PC-9 (cell line): ENCODE measurements at regions not wholly inside any gene's neighbourhood (a gene's known extent, or its start where the extent isn't known, plus 50 kb on each side); places are given as distances from the start of the nearest gene placed in this dataset.

Experiments used
- BruUV-seq: library from RNA; stranded (reverse); fragments of 400-500 nt; replicated peaks from 2 replicates; lab custom pipeline; 2021; lab: Mats Ljungman, UMichigan
- CTCF ChIA-PET: fragments of 300-600 bp; sonication (Branson Sonifier 250); formaldehyde crosslinking; loops from one replicate; lab custom pipeline; 2022; ENCODE audit warnings: antibody characterized with exemption; lab: Charles Lee
- POLR2A ChIA-PET: fragments of 300-600 bp; sonication (Branson Sonifier 250); formaldehyde crosslinking; loops from one replicate; lab custom pipeline; 2022; ENCODE audit warnings: antibody characterized with exemption; ENCODE audit not compliant: unreplicated experiment; lab: Charles Lee
- DNase-seq, 2 experiments: peaks; one replicate each; pipeline versions ENCODE4 v3.0.0 to v3.0.0-alpha.2; 2015 to 2022; ENCODE audit warnings: mixed read lengths in 1 of 2
- H2AFZ ChIP-seq: fragments of 200-600 bp; sonication (generic); 2 replicates; pipeline ENCODE4 v1.8.1; 2017; ENCODE audit warnings: antibody characterized with exemption
- H3F3A ChIP-seq: fragments of 200-600 bp; sonication (generic); 2 replicates; pipeline ENCODE4 v1.8.1; 2017; ENCODE audit warnings: antibody characterized with exemption, mild to moderate bottlenecking, low read depth; ENCODE audit not compliant: insufficient read depth
- H3K27ac ChIP-seq: fragments of 200-600 bp; sonication (generic); 2 replicates; pipeline ENCODE4 v1.6.1; 2016; ENCODE audit warnings: mixed run types
- H3K27me3 ChIP-seq: fragments of 200-600 bp; sonication (generic); 2 replicates; pipeline ENCODE4 v1.6.1; 2016; ENCODE audit warnings: low read depth, mixed run types; ENCODE audit not compliant: insufficient read depth
- H3K36me3 ChIP-seq: fragments of 200-600 bp; sonication (generic); 2 replicates; pipeline ENCODE4 v1.6.1; 2016; ENCODE audit warnings: low read depth, mixed run types
- H3K4me1 ChIP-seq: fragments of 200-600 bp; sonication (generic); replicated peaks from 2 replicates; pipeline ENCODE4 v1.6.1; 2016; ENCODE audit warnings: mixed run types; ENCODE audit not compliant: insufficient read depth
- H3K4me2 ChIP-seq: fragments of 200-600 bp; sonication (generic); 2 replicates; pipeline ENCODE4 v1.6.1; 2017; ENCODE audit warnings: mixed run types
- H3K4me3 ChIP-seq: fragments of 200-600 bp; sonication (generic); 2 replicates; pipeline ENCODE4 v1.6.1; 2016; ENCODE audit warnings: mixed run types
- H3K79me2 ChIP-seq: fragments of 200-600 bp; sonication (generic); 2 replicates; pipeline ENCODE4 v1.6.1; 2017; ENCODE audit warnings: low read depth, mixed run types
- H3K9me2 ChIP-seq: fragments of 200-600 bp; sonication (generic); 2 replicates; pipeline ENCODE4 v1.8.1; 2017; ENCODE audit warnings: mild to moderate bottlenecking; ENCODE audit not compliant: insufficient read depth
- H3K9me3 ChIP-seq: fragments of 200-600 bp; sonication (generic); 2 replicates; pipeline ENCODE4 v1.8.1; 2016; ENCODE audit warnings: low read depth; ENCODE audit not compliant: insufficient read depth
- H4K20me1 ChIP-seq: fragments of 200-600 bp; sonication (generic); 2 replicates; pipeline ENCODE4 v1.8.1; 2017; ENCODE audit not compliant: insufficient read depth
- EZH2 ChIP-seq: fragments of 200-600 bp; sonication (generic); IDR thresholded peaks from 2 replicates; pipeline ENCODE4 v1.8.0; 2017; ENCODE audit warnings: antibody characterized with exemption, low read depth
- intact Hi-C: fragments of 100-400 bp; cut with micrococcal nuclease; formaldehyde crosslinking; loops from one replicate; pipeline ENCODE4 v1.10.0; 2022; ENCODE audit not compliant: unreplicated experiment
- TF ChIP-seq, protein P1 (sequence below): fragments of 200-600 bp; sonication (generic); conservative IDR thresholded peaks from 2 replicates; pipeline ENCODE4 v1.6.1; 2017; ENCODE audit warnings: mixed run types, antibody characterized with exemption, mild to moderate bottlenecking, moderate library complexity

GRCh38 chr4:57243076-57243475 is 132.9 kb upstream of the IGFBP7 start:
- no peak for TF ChIP-seq EZH2
- TF ChIP-seq, protein P1, sequence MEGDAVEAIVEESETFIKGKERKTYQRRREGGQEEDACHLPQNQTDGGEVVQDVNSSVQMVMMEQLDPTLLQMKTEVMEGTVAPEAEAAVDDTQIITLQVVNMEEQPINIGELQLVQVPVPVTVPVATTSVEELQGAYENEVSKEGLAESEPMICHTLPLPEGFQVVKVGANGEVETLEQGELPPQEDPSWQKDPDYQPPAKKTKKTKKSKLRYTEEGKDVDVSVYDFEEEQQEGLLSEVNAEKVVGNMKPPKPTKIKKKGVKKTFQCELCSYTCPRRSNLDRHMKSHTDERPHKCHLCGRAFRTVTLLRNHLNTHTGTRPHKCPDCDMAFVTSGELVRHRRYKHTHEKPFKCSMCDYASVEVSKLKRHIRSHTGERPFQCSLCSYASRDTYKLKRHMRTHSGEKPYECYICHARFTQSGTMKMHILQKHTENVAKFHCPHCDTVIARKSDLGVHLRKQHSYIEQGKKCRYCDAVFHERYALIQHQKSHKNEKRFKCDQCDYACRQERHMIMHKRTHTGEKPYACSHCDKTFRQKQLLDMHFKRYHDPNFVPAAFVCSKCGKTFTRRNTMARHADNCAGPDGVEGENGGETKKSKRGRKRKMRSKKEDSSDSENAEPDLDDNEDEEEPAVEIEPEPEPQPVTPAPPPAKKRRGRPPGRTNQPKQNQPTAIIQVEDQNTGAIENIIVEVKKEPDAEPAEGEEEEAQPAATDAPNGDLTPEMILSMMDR = no peak
- no peaks in the 10 kb centered on the region for H3K9me2 ChIP-seq
- H3F3A ChIP-seq = no peaks in the 10 kb centered on the region
- no peak overlapping the region for H2AFZ ChIP-seq
- H3K4me2 ChIP-seq = no peak overlapping the region
- H3K27ac ChIP-seq = no peak overlapping the region
- DNase-seq = no peak
- CTCF ChIA-PET = no interaction called here
- BruUV-seq = no TSS peak
- no peaks in the 10 kb centered on the region for H3K79me2 ChIP-seq
- H3K36me3 ChIP-seq = no peaks in the 10 kb centered on the region
- H3K4me3 ChIP-seq = no peak overlapping the region
- no peaks in the 10 kb centered on the region for H3K9me3 ChIP-seq
- no peaks in the 10 kb centered on the region for H3K4me1 ChIP-seq
- intact Hi-C loops = no loop called here
- POLR2A ChIA-PET = no interaction called here
- no peaks in the 10 kb centered on the region for H4K20me1 ChIP-seq
- H3K27me3 ChIP-seq = no peaks in the 10 kb centered on the region

DNA sequence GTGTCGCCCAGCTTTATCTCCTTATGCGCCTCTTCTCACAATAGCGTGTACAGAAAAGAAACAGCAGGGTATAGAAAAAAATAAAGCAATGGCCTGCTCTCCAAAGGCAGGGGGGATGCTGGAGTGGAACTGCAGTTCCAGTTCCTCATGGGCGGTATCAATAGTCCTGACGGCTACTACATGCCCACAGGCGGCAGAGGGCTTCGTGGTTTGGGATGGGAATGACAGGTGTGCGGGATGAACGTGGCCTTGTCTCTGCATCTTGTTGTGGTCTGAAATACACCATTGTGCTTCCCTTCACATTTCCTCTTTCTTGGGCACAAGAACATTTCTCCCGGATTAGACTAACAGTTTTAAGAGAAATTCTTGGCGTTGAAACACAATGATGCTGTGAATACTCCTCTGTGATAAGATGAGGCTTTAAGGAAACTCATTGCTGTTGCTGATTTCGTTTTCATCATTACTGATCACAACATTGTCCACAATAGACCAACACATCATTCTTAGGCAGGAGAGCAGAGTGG is 124.1 kb upstream of the IGFBP7 start:
- no peaks in the 10 kb centered on the region for H3K9me2 ChIP-seq
- H3K36me3 ChIP-seq = no peaks in the 10 kb centered on the region
- H3K4me2 ChIP-seq = no peak overlapping the region
- intact Hi-C loops = no loop called here
- H3K4me3 ChIP-seq = no peak overlapping the region
- ChIA-PET POLR2A (no interaction called here), CTCF (no interaction called here)
- no peaks in the 10 kb centered on the region for H3K79me2 ChIP-seq
- H4K20me1 ChIP-seq = no peaks in the 10 kb centered on the region
- no peaks in the 10 kb centered on the region for H3F3A ChIP-seq
- H3K4me1 ChIP-seq = no peaks in the 10 kb centered on the region
- no peak overlapping the region for H3K27ac ChIP-seq
- no peak overlapping the region for H2AFZ ChIP-seq
- no TSS peak for BruUV-seq
- H3K27me3 ChIP-seq = no peaks in the 10 kb centered on the region
- no peak for DNase-seq
- TF ChIP-seq, protein P1 = no peak
- H3K9me3 ChIP-seq = no peaks in the 10 kb centered on the region

DNA sequence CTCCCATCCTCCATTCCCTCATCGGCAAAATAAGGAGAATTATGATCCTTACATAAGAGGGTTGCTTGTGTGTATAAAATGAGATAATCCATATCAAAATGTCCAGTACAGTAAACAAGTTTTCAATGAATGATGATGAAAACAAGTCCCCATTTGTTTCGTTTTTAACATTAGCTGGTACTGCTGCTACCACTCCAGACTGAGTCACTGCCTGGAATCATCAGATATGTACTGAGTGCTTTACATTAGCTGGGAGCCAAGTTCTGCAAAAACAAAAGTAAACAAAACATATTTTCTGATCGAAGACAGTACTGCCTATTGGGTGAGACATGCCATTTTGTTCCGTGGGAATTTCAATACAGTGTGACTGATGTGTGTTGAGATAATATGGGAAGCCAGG is 123.2 kb upstream of the IGFBP7 start:
- no peaks in the 10 kb centered on the region for H3K79me2 ChIP-seq
- no TSS peak for BruUV-seq
- no peak for TF ChIP-seq EZH2
- TF ChIP-seq, protein P1 = no peak
- DNase-seq = no peak
- no peaks in the 10 kb centered on the region for H3K36me3 ChIP-seq
- POLR2A ChIA-PET = no interaction called here
- no peaks in the 10 kb centered on the region for H4K20me1 ChIP-seq
- H3K4me1 ChIP-seq = no peaks in the 10 kb centered on the region
- CTCF ChIA-PET = no interaction called here
- no peaks in the 10 kb centered on the region for H3K27me3 ChIP-seq
- H3F3A ChIP-seq = no peaks in the 10 kb centered on the region
- H3K9me3 ChIP-seq = no peaks in the 10 kb centered on the region
- H3K27ac ChIP-seq = no peak overlapping the region
- H2AFZ ChIP-seq = no peak overlapping the region
- no peaks in the 10 kb centered on the region for H3K9me2 ChIP-seq
- H3K4me2 ChIP-seq = no peak overlapping the region; the same call in 1 of the 2 replicates
- H3K4me3 ChIP-seq = no peak overlapping the region
- intact Hi-C loops = no loop called here
